GM12865 (cell line): ENCODE measurements at regions not wholly inside any gene's neighbourhood (a gene's known extent, or its start where the extent isn't known, plus 50 kb on each side); places are given as distances from the start of the nearest gene placed in this dataset.

ENCODE experiments used
- DNase-seq: peaks from one replicate; pipeline ENCODE4 v3.0.0; 2010; ENCODE audit warnings: low read depth
- H3K4me3 ChIP-seq: 2 replicates; pipeline ENCODE4 v1.5.1; 2011; ENCODE audit warnings: mild to moderate bottlenecking, low read depth, low read length, control low read depth
- CTCF ChIP-seq: IDR thresholded peaks from 2 replicates; pipeline ENCODE4 v1.5.1; 2011; ENCODE audit warnings: low read length, control low read depth, low read depth, inconsistent platforms; ENCODE audit not compliant: insufficient read depth; ENCODE audit errors: missing control alignments

GRCh38 chrX:80237072-80237471 is 183.2 kb upstream of the TENT5D start:
- H3K4me3 ChIP-seq = no peak overlapping the region
- no peak for TF ChIP-seq CTCF
- DNase-seq = no peak

GRCh38 chrX:80246271-80246670 is 174.0 kb upstream of the TENT5D start:
- TF ChIP-seq CTCF = no peak
- H3K4me3 ChIP-seq = no peak overlapping the region
- no peak for DNase-seq

- DNase-seq = no peak
- H3K4me3 ChIP-seq = no peak overlapping the region
- no peak for TF ChIP-seq CTCF
Observed at GRCh38 chrX:80266287-80266686, 154.0 kb upstream of the TENT5D start.

- TF ChIP-seq CTCF = no peak
- DNase-seq = no peak
- H3K4me3 ChIP-seq = no peak overlapping the region
Observed at GRCh38 chrX:80266979-80267378, 153.3 kb upstream of the TENT5D start.

GRCh38 chrX:80267790-80268189 is 152.5 kb upstream of the TENT5D start:
- TF ChIP-seq CTCF = no peak
- no peak overlapping the region for H3K4me3 ChIP-seq
- no peak for DNase-seq

- no peak for TF ChIP-seq CTCF
- H3K4me3 ChIP-seq = no peak overlapping the region
Observed at GRCh38 chrX:80282535-80282934, 137.7 kb upstream of the TENT5D start.

GRCh38 chrX:80285131-80285773 is 135.0 kb upstream of the TENT5D start:
- TF ChIP-seq CTCF = peak; percentile 40
- DNase-seq = peak; percentile 18
- no peak overlapping the region for H3K4me3 ChIP-seq

More at GRCh38 chrX:80282535-80282934, 137.7 kb upstream of the TENT5D start:
- DNase-seq = no peak
